ENCODE measurements at regions not wholly inside any gene's neighbourhood (a gene's known extent, or its start where the extent isn't known, plus 50 kb on each side); places are given as distances from the start of the nearest gene placed in this dataset.

GRCh38 chr13:72317346-72318109 is 409.9 kb downstream of the MZT1 start:
- DNase-seq (no peak), ATAC-seq (no peak)
- no peaks in the 10 kb centered on the region for H3K36me3 ChIP-seq (ENCODE audit: low read depth)
- no peaks in the 10 kb centered on the region for H3K4me1 ChIP-seq (ENCODE audit: low read depth)
- H3K4me3 ChIP-seq: no peak overlapping the region
- no peaks in the 10 kb centered on the region for H3K9me3 ChIP-seq
- no peak for TF ChIP-seq CTCF (IDR thresholded peaks at IDR 0.05)
- intact Hi-C loops (cut with DNase I, micrococcal nuclease): no loop called here

- ATAC-seq (no peak), DNase-seq (no peak)
- no peak for TF ChIP-seq CTCF (IDR thresholded peaks at IDR 0.05)
- Histone ChIP-seq H3K36me3 (ENCODE audit: low read depth) (no peaks in the 10 kb centered on the region), H3K9me3 (no peaks in the 10 kb centered on the region), H3K4me1 (ENCODE audit: low read depth) (no peaks in the 10 kb centered on the region), H3K4me3 (no peak overlapping the region)
- intact Hi-C loops (cut with DNase I, micrococcal nuclease): no loop called here
These were observed 410.7 kb downstream of the MZT1 start for GRCh38 chr13:72316716-72317115.

- ATAC-seq: no peak
- TF ChIP-seq CTCF (IDR thresholded peaks at IDR 0.05): no peak
- intact Hi-C loops (cut with DNase I, micrococcal nuclease): no loop called here
These were observed 412.1 kb downstream of the MZT1 start for GRCh38 chr13:72315312-72315711.

GRCh38 chr13:72314210-72314609 is 413.2 kb downstream of the MZT1 start:
- H3K4me1 ChIP-seq (ENCODE audit: low read depth): no peaks in the 10 kb centered on the region
- intact Hi-C loops (cut with DNase I, micrococcal nuclease): no loop called here
- DNase-seq: no peak
- no peaks in the 10 kb centered on the region for H3K9me3 ChIP-seq
- ATAC-seq: no peak
- no peaks in the 10 kb centered on the region for H3K36me3 ChIP-seq (ENCODE audit: low read depth)
- TF ChIP-seq CTCF (IDR thresholded peaks at IDR 0.05): no peak
- no peak overlapping the region for H3K4me3 ChIP-seq

More at GRCh38 chr13:72315312-72315711, 412.1 kb downstream of the MZT1 start:
- no peaks in the 10 kb centered on the region for H3K9me3 ChIP-seq
- DNase-seq: no peak
- H3K4me3 ChIP-seq: no peak overlapping the region
- H3K36me3 ChIP-seq (ENCODE audit: low read depth): no peaks in the 10 kb centered on the region
- H3K4me1 ChIP-seq (ENCODE audit: low read depth): no peaks in the 10 kb centered on the region

GRCh38 chr13:72313546-72313945 is 413.9 kb downstream of the MZT1 start:
- no peaks in the 10 kb centered on the region for H3K9me3 ChIP-seq
- intact Hi-C loops (cut with DNase I, micrococcal nuclease): no loop called here
- DNase-seq (no peak), ATAC-seq (no peak)
- H3K36me3 ChIP-seq (ENCODE audit: low read depth): no peaks in the 10 kb centered on the region
- H3K4me1 ChIP-seq (ENCODE audit: low read depth): no peaks in the 10 kb centered on the region
- no peak overlapping the region for H3K4me3 ChIP-seq
- no peak for TF ChIP-seq CTCF (IDR thresholded peaks at IDR 0.05)

All from mucosa of descending colon (tissue), 3 donors.